ENCODE measurements at regions not wholly inside any gene's neighbourhood (a gene's known extent, or its start where the extent isn't known, plus 50 kb on each side); places are given as distances from the start of the nearest gene placed in this dataset.

DNA sequence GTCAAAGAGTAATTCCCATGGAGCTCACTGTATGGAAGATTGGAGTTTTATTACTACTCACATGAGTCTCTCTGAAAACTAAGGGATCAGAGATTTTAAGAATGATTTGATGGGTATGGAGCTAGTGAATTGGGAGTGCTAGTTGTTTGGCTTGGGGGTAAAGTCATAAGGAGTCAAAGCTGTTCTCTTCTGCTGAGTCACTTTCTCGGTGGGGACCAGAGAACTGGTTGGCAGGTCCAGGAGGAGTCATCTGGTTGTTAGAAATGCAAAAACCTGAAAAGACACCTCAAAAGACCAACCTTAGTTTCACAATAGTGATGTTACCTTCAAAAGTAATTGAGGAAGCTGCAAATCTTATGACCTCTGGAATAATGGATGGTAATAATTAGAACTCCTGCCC is 355.4 kb downstream of the RPS4Y2 start:
- TF ChIP-seq RORB (CRISPR knock-in tag; IDR thresholded peaks at IDR 0.05) (no peak), GRHL2 (CRISPR knock-in tag; IDR thresholded peaks at IDR 0.05; ENCODE audit: insufficient replicate concordance, severe bottlenecking) (no peak), ZNF416 (CRISPR knock-in tag; IDR thresholded peaks at IDR 0.05) (no peak), TCF7 (CRISPR knock-in tag; IDR thresholded peaks at IDR 0.05; ENCODE audit: low read depth) (no peak), RELA (CRISPR knock-in tag; IDR thresholded peaks at IDR 0.05; ENCODE audit: borderline replicate concordance) (no peak), ZNF396 (CRISPR knock-in tag; IDR thresholded peaks at IDR 0.05; ENCODE audit: borderline replicate concordance) (no peak), ZNF281 (CRISPR knock-in tag; IDR thresholded peaks at IDR 0.05) (no peak)
- TF ChIP-seq, protein P1, sequence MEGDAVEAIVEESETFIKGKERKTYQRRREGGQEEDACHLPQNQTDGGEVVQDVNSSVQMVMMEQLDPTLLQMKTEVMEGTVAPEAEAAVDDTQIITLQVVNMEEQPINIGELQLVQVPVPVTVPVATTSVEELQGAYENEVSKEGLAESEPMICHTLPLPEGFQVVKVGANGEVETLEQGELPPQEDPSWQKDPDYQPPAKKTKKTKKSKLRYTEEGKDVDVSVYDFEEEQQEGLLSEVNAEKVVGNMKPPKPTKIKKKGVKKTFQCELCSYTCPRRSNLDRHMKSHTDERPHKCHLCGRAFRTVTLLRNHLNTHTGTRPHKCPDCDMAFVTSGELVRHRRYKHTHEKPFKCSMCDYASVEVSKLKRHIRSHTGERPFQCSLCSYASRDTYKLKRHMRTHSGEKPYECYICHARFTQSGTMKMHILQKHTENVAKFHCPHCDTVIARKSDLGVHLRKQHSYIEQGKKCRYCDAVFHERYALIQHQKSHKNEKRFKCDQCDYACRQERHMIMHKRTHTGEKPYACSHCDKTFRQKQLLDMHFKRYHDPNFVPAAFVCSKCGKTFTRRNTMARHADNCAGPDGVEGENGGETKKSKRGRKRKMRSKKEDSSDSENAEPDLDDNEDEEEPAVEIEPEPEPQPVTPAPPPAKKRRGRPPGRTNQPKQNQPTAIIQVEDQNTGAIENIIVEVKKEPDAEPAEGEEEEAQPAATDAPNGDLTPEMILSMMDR (IDR thresholded peaks at IDR 0.05), result no peak
- TF ChIP-seq, protein P2, sequence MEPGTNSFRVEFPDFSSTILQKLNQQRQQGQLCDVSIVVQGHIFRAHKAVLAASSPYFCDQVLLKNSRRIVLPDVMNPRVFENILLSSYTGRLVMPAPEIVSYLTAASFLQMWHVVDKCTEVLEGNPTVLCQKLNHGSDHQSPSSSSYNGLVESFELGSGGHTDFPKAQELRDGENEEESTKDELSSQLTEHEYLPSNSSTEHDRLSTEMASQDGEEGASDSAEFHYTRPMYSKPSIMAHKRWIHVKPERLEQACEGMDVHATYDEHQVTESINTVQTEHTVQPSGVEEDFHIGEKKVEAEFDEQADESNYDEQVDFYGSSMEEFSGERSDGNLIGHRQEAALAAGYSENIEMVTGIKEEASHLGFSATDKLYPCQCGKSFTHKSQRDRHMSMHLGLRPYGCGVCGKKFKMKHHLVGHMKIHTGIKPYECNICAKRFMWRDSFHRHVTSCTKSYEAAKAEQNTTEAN (CRISPR knock-in tag; IDR thresholded peaks at IDR 0.05), result no peak
- TF ChIP-seq, protein P3, sequence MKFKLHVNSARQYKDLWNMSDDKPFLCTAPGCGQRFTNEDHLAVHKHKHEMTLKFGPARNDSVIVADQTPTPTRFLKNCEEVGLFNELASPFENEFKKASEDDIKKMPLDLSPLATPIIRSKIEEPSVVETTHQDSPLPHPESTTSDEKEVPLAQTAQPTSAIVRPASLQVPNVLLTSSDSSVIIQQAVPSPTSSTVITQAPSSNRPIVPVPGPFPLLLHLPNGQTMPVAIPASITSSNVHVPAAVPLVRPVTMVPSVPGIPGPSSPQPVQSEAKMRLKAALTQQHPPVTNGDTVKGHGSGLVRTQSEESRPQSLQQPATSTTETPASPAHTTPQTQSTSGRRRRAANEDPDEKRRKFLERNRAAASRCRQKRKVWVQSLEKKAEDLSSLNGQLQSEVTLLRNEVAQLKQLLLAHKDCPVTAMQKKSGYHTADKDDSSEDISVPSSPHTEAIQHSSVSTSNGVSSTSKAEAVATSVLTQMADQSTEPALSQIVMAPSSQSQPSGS (CRISPR knock-in tag; IDR thresholded peaks at IDR 0.05; ENCODE audit: borderline replicate concordance, low read depth), result no peak
- TF ChIP-seq, protein P4, sequence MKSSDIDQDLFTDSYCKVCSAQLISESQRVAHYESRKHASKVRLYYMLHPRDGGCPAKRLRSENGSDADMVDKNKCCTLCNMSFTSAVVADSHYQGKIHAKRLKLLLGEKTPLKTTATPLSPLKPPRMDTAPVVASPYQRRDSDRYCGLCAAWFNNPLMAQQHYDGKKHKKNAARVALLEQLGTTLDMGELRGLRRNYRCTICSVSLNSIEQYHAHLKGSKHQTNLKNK (CRISPR knock-in tag; IDR thresholded peaks at IDR 0.05), result no peak
- TF ChIP-seq, protein P5, sequence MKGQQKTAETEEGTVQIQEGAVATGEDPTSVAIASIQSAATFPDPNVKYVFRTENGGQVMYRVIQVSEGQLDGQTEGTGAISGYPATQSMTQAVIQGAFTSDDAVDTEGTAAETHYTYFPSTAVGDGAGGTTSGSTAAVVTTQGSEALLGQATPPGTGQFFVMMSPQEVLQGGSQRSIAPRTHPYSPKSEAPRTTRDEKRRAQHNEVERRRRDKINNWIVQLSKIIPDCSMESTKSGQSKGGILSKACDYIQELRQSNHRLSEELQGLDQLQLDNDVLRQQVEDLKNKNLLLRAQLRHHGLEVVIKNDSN (CRISPR knock-in tag; IDR thresholded peaks at IDR 0.05), result no peak

All from WTC11 (cell line).